ENCODE measurements at regions not wholly inside any gene's neighbourhood (a gene's known extent, or its start where the extent isn't known, plus 50 kb on each side); places are given as distances from the start of the nearest gene placed in this dataset.

- TF ChIP-seq ZBTB49 (CRISPR knock-in tag; IDR thresholded peaks at IDR 0.05; ENCODE audit: borderline replicate concordance) (no peak), CREB1 (IDR thresholded peaks at IDR 0.05) (no peak), CREB1 (CRISPR knock-in tag; IDR thresholded peaks at IDR 0.05) (no peak), STAT6 (CRISPR knock-in tag; IDR thresholded peaks at IDR 0.05) (no peak), HNRNPK (IDR thresholded peaks at IDR 0.05; ENCODE audit: low read depth, low read length, poor library complexity, severe bottlenecking) (no peak), ZNF583 (CRISPR knock-in tag; IDR thresholded peaks at IDR 0.05) (no peak), PHB (CRISPR knock-in tag; IDR thresholded peaks at IDR 0.05) (no peak), CBX2 (IDR thresholded peaks at IDR 0.05; ENCODE audit: insufficient read depth, low read length, poor library complexity, severe bottlenecking) (no peak), ELF4 (CRISPR knock-in tag; IDR thresholded peaks at IDR 0.05) (no peak), POLR2A (conservative IDR thresholded peaks at IDR 0.05) (no peak), ZNF316 (IDR thresholded peaks at IDR 0.05) (no peak), TSHZ1 (CRISPR knock-in tag; IDR thresholded peaks at IDR 0.05) (no peak), ETV5 (CRISPR knock-in tag; IDR thresholded peaks at IDR 0.05; ENCODE audit: low read depth) (no peak)
Measured at GRCh38 chr7:86504229-86504628, 139.5 kb upstream of the GRM3 start (continued).

Measured in K562 (cell line).